H7 (cell line): ENCODE measurements at regions not wholly inside any gene's neighbourhood (a gene's known extent, or its start where the extent isn't known, plus 50 kb on each side); places are given as distances from the start of the nearest gene placed in this dataset.

Experiments used
- DNase-seq: peaks from one replicate; pipeline ENCODE4 v3.0.0; 2012
- H3K27me3 ChIP-seq: 2 replicates; pipeline ENCODE4 v1.6.0; 2011; ENCODE audit warnings: mild to moderate bottlenecking, low read length; ENCODE audit not compliant: control insufficient read depth, insufficient read depth
- H3K36me3 ChIP-seq: replicated peaks from 2 replicates; pipeline ENCODE4 v1.5.1; 2011; ENCODE audit warnings: low read length; ENCODE audit not compliant: control insufficient read depth, insufficient read depth
- H3K4me3 ChIP-seq: 2 replicates; pipeline ENCODE4 v1.5.1; 2011; ENCODE audit warnings: low read depth, mild to moderate bottlenecking, control low read depth, low read length, moderate library complexity; ENCODE audit not compliant: insufficient read depth

GRCh38 chr2:116645155-116645554, 1169.3 kb upstream of the DDX18 start:
- DNase-seq: no peak
- no peak overlapping the region for H3K4me3 ChIP-seq
- H3K27me3 ChIP-seq: no peaks in the 10 kb centered on the region
- H3K36me3 ChIP-seq: no peaks in the 10 kb centered on the region

- Histone ChIP-seq H3K4me3 (no peak overlapping the region), H3K27me3 (no peaks in the 10 kb centered on the region), H3K36me3 (no peaks in the 10 kb centered on the region)
- DNase-seq: no peak
Measured at GRCh38 chr2:116668691-116669090, 1145.8 kb upstream of the DDX18 start.

DNA sequence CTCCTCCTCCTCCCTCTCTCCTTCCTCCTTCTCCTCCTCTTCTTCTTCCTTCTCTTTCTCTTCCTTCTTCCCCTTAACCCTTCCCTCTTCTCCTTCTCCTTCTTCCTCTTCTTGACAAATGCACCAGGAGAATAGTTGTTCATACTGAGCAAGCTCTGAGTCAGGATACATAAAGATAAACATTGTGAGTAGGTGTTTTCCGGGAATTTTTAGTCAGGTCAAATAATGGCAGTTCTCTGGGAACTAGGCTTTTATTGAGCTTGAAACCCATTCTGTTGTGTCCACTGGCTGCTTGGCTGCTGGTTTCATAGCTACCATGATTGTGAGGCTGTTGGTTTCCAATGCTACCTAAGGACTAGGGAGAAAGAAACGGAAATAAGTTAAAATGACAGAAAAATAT, 1144.7 kb upstream of the DDX18 start:
- DNase-seq: no peak
- Histone ChIP-seq H3K27me3 (no peaks in the 10 kb centered on the region), H3K36me3 (no peaks in the 10 kb centered on the region), H3K4me3 (no peak overlapping the region)

GRCh38 chr2:116674188-116674587, 1140.3 kb upstream of the DDX18 start:
- no peaks in the 10 kb centered on the region for H3K36me3 ChIP-seq
- no peak for DNase-seq
- no peaks in the 10 kb centered on the region for H3K27me3 ChIP-seq
- no peak overlapping the region for H3K4me3 ChIP-seq

DNA sequence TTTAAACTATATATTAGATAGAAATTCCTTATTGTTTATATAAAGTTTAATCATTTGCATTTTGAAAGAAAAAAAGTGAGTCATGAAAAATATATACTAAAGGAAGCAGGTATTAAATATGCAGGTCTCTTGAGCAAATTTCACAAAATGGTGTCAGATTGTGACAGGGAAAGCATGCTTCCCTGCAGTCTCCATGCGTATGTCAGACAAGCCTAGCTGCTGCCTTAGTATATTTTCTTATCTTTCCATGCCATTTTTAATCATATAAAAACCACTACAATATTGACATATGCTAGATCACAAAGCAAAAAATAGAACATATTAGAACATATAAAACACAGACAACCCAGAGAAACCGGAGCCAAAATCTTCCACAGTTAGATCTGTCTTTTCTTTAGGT, 1137.7 kb upstream of the DDX18 start:
- no peak for DNase-seq
- no peak overlapping the region for H3K4me3 ChIP-seq
- H3K27me3 ChIP-seq: no peaks in the 10 kb centered on the region
- no peaks in the 10 kb centered on the region for H3K36me3 ChIP-seq

DNA sequence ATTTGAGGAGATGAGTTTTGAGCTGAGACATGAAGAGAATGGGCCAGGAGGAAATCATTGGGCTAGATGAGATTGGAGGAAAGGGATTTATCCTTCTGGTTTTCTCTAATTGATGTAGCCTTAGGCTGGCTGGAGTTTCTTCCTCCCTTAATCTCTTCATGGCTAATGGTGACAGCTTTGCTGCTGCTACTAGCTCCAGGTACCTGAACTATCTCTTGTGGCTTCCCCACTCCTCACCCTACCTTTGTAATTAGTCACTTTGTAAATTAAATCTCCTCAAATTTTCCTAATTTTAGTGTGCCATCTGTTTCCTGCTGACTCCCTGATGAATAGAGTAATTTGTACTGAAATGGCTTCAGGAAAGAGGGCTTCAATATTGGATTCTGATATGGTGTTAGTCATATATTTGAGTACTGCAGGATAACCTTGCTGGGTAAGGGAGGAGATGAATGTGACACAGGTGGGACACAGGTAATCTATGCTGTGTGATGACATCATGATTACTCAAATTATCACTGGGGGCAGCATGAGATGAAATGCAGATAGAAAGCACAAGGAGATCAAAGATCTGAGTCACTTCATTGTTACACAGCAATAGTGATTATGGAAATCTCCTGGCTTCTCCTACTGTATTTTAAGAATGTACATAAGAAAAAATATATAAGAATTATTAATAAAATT, 1134.1 kb upstream of the DDX18 start:
- H3K36me3 ChIP-seq: no peaks in the 10 kb centered on the region
- DNase-seq: no peak
- H3K27me3 ChIP-seq: no peaks in the 10 kb centered on the region
- H3K4me3 ChIP-seq: no peak overlapping the region

DNA sequence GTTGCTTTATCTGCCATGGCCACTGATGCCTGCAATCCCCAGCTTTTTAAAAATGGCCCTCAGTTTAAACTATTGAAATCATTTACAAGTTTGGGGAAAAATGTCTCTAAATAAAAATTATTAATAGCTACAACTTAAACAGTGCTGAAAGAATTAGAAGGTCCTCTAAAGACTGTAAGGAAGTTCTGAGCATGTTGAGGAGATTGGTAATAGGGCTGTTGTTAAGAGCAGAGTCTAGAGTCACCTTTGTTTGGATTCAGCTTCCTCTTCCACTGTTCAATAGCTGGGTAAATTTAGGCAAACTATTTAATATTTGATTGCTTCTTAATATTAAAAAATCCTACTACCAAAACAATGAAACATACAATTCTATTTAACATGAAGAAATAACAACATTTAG, 1127.1 kb upstream of the DDX18 start:
- no peak overlapping the region for H3K4me3 ChIP-seq
- no peaks in the 10 kb centered on the region for H3K27me3 ChIP-seq
- no peak for DNase-seq
- H3K36me3 ChIP-seq: no peaks in the 10 kb centered on the region

- Histone ChIP-seq H3K4me3 (no peak overlapping the region), H3K27me3 (no peaks in the 10 kb centered on the region), H3K36me3 (no peaks in the 10 kb centered on the region)
- no peak for DNase-seq
Measured at GRCh38 chr2:116692988-116693387, 1121.5 kb upstream of the DDX18 start.

- H3K4me3 ChIP-seq: no peak overlapping the region
- H3K27me3 ChIP-seq: no peaks in the 10 kb centered on the region
- no peak for DNase-seq
- H3K36me3 ChIP-seq: no peaks in the 10 kb centered on the region
Measured at GRCh38 chr2:116696223-116696622, 1118.3 kb upstream of the DDX18 start.

DNA sequence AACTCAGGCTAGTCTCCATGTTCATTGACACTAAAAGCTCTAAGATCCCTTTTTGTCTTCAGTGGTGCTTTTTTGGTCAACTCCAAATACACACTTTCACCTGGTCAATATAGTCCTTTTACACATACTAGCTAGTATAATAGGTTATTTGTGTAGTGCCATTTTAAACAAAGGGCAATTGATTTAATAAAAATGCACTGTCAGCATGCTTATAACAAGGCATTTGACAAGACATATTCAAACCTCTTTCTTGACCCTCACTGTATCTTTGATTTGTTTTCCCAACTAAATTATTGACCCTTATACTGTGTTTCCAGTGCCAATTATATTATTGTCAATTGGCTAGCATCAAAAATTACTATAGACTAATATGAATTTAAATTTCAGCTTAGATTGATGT, 1117.6 kb upstream of the DDX18 start:
- Histone ChIP-seq H3K4me3 (no peak overlapping the region), H3K27me3 (no peaks in the 10 kb centered on the region), H3K36me3 (no peaks in the 10 kb centered on the region)
- DNase-seq: no peak

- H3K36me3 ChIP-seq: no peaks in the 10 kb centered on the region
- no peaks in the 10 kb centered on the region for H3K27me3 ChIP-seq
- DNase-seq: no peak
- H3K4me3 ChIP-seq: no peak overlapping the region
Measured at GRCh38 chr2:116706396-116706795, 1108.1 kb upstream of the DDX18 start.

- H3K4me3 ChIP-seq: no peak overlapping the region
- no peaks in the 10 kb centered on the region for H3K36me3 ChIP-seq
- DNase-seq: no peak
- H3K27me3 ChIP-seq: no peaks in the 10 kb centered on the region
Measured at GRCh38 chr2:116716038-116716437, 1098.5 kb upstream of the DDX18 start.

- Histone ChIP-seq H3K27me3 (no peaks in the 10 kb centered on the region), H3K4me3 (no peak overlapping the region), H3K36me3 (no peaks in the 10 kb centered on the region)
- DNase-seq: no peak
Measured at GRCh38 chr2:116716444-116716843, 1098.0 kb upstream of the DDX18 start.

DNA sequence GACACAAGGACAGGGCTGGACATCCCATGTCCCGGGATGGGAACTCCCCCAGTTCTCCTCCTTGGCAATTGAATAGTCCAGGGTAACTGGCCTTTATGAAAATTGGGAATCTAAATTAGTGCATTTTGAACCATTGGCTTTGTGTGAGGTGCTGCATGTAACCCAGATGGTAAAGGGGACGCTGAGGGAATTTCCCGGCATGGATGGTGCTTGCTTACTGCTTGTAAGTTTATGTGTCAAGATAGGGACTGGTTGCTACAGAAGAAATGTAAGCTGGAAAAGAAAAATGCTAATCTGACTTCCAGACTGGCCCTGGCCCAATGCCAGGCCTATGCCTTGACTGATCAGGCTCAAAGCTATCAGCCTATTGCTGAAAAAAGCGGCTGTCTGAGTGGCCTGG, 1096.7 kb upstream of the DDX18 start:
- H3K36me3 ChIP-seq: no peaks in the 10 kb centered on the region
- H3K27me3 ChIP-seq: no peaks in the 10 kb centered on the region
- DNase-seq: no peak
- H3K4me3 ChIP-seq: no peak overlapping the region

DNA sequence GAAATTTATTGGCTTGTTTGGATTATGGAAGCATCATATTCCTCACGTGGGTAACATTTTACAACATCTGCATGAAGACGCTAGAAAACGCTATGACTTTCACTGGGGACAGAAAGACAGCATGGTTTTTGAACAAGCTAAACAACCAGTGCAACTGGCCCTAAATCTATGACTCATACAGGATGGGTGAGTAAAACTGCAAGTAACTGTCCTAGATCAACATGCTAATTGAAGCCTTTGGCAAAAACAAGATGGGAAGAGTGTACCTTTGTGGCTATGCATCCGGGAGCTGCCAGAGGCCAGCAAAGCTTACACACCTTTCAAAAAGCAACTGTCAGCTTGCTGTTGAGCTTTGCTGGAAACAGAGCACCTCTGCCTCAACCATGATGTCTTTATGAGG, 1096.0 kb upstream of the DDX18 start:
- H3K4me3 ChIP-seq: no peak overlapping the region
- H3K36me3 ChIP-seq: no peaks in the 10 kb centered on the region
- DNase-seq: no peak
- H3K27me3 ChIP-seq: no peaks in the 10 kb centered on the region

GRCh38 chr2:116719836-116720235, 1094.7 kb upstream of the DDX18 start:
- Histone ChIP-seq H3K4me3 (no peak overlapping the region), H3K27me3 (no peaks in the 10 kb centered on the region), H3K36me3 (no peaks in the 10 kb centered on the region)
- DNase-seq: no peak
